Endothelial cell of umbilical vein (primary cell): ENCODE measurements at regions not wholly inside any gene's neighbourhood (a gene's known extent, or its start where the extent isn't known, plus 50 kb on each side); places are given as distances from the start of the nearest gene placed in this dataset.

Source experiments
- BruUV-seq: library from RNA; stranded (reverse); fragments of 400-500 nt; replicated peaks from 2 replicates; lab custom pipeline; 2021; lab: Mats Ljungman, UMichigan
- CTCF ChIA-PET: fragments of 300-600, 350-600 bp; sonication (Branson Sonifier 250); formaldehyde crosslinking; loops from one replicate; lab custom pipeline; 2021; ENCODE audit warnings: antibody characterized with exemption, inconsistent platforms; lab: Charles Lee
- POLR2A ChIA-PET: fragments of 300-600, 350-600 bp; sonication (Branson Sonifier 250); formaldehyde crosslinking; loops from one replicate; lab custom pipeline; 2021; ENCODE audit warnings: antibody characterized with exemption, inconsistent platforms; lab: Charles Lee
- DNase-seq: peaks from one replicate; pipeline ENCODE4 v3.0.0-alpha.2; 2011; ENCODE audit warnings: low read depth, low spot score
- FAIRE-seq: peaks from 2 replicates; lab custom pipeline; 2011; peaks lifted over from hg19 to GRCh38; lab: Jason Lieb, UNC
- H2AFZ ChIP-seq: 2 replicates; pipeline ENCODE4 v1.6.0; 2012; ENCODE audit warnings: low read depth, low read length, control low read depth, inconsistent platforms
- H3K27ac ChIP-seq: 2 replicates; pipeline ENCODE4 v1.5.1; 2011; ENCODE audit warnings: low read depth, mild to moderate bottlenecking, control low read depth, low read length, moderate library complexity; ENCODE audit not compliant: insufficient read depth
- H3K27me3 ChIP-seq, 2 experiments: 2 replicates each; pipeline versions ENCODE4 v1.6.0 to v1.6.1; 2011; ENCODE audit warnings: low read length in 2 of 2, mixed read lengths in 1 of 2; ENCODE audit not compliant: control insufficient read depth in 2 of 2, insufficient read depth in 2 of 2
- H3K36me3 ChIP-seq, 2 experiments: 2 replicates in 1 of 2; 3 replicates in 1 of 2; pipeline ENCODE4 v1.5.1; 2011; ENCODE audit warnings: low read length in 2 of 2, mild to moderate bottlenecking in 1 of 2, moderate library complexity in 1 of 2; ENCODE audit not compliant: control insufficient read depth in 2 of 2, insufficient read depth in 2 of 2; ENCODE audit errors: extremely low read depth in 1 of 2
- H3K4me1 ChIP-seq: 3 replicates; pipeline ENCODE4 v1.5.1; 2011; ENCODE audit warnings: mild to moderate bottlenecking, low read length; ENCODE audit not compliant: control insufficient read depth, insufficient read depth; ENCODE audit errors: extremely low read depth
- H3K4me2 ChIP-seq: 2 replicates; pipeline ENCODE4 v1.6.1; 2011; ENCODE audit warnings: low read length, control low read depth, mixed read lengths; ENCODE audit not compliant: insufficient read depth
- H3K4me3 ChIP-seq, 3 experiments: fragments of 200-600 bp in 1 of 3; sonication (generic), shearing (Covaris generic) in 1 of 3; replicated peaks in 1 of 3; 2 replicates each; pipeline ENCODE4 v1.5.1; 2011 to 2016; ENCODE audit warnings: control low read depth in 3 of 3, low read length in 3 of 3, mild to moderate bottlenecking in 2 of 3, inconsistent platforms in 1 of 3, low read depth in 1 of 3, moderate library complexity in 1 of 3; ENCODE audit not compliant: insufficient read depth in 1 of 3
- H3K79me2 ChIP-seq: 2 replicates; pipeline ENCODE4 v1.6.0; 2012; ENCODE audit warnings: low read length, inconsistent platforms; ENCODE audit not compliant: control insufficient read depth, insufficient read depth
- H3K9ac ChIP-seq: replicated peaks from 2 replicates; pipeline ENCODE3; 2011; ENCODE audit warnings: low read length, control low read depth; ENCODE audit not compliant: insufficient read depth; ENCODE audit errors: extremely low read depth
- H3K9me1 ChIP-seq: replicated peaks from 3 replicates; pipeline ENCODE4 v1.6.0; 2011; ENCODE audit warnings: mild to moderate bottlenecking, low read length; ENCODE audit not compliant: control insufficient read depth, insufficient read depth; ENCODE audit errors: extremely low read depth
- H3K9me3 ChIP-seq: replicated peaks from 2 replicates; pipeline ENCODE4 v1.5.1; 2012; ENCODE audit warnings: low read length, inconsistent platforms; ENCODE audit not compliant: control insufficient read depth, insufficient read depth
- H4K20me1 ChIP-seq: replicated peaks from 2 replicates; pipeline ENCODE3; 2011; ENCODE audit warnings: mild to moderate bottlenecking, low read length; ENCODE audit not compliant: control insufficient read depth, insufficient read depth; ENCODE audit errors: extremely low read depth
- CTCF ChIP-seq, 2 donors: IDR thresholded peaks; 1 replicate in 1 of 2; 2 replicates in 1 of 2; pipeline ENCODE4 v1.5.1; 2011; ENCODE audit warnings: low read length in 2 of 2, mild to moderate bottlenecking in 2 of 2, moderate library complexity in 2 of 2, control low read depth in 1 of 2, inconsistent platforms in 1 of 2, low read depth in 1 of 2; ENCODE audit not compliant: insufficient read depth in 1 of 2; ENCODE audit errors: extremely low read depth in 1 of 2
- EZH2 ChIP-seq: IDR thresholded peaks from 2 replicates; pipeline ENCODE4 v1.6.1; 2012; ENCODE audit warnings: borderline replicate concordance, low read depth, mild to moderate bottlenecking, moderate library complexity, low read length, inconsistent platforms; ENCODE audit not compliant: severe bottlenecking
- FOS ChIP-seq: IDR thresholded peaks from 2 replicates; pipeline ENCODE4 v1.6.1; 2011; ENCODE audit warnings: mild to moderate bottlenecking, low read length, moderate library complexity, borderline replicate concordance; ENCODE audit not compliant: insufficient read depth
- GATA2 ChIP-seq: IDR thresholded peaks from 2 replicates; pipeline ENCODE4 v1.7.0; 2011; ENCODE audit warnings: low read depth, mild to moderate bottlenecking, moderate library complexity, mixed read lengths, low read length; ENCODE audit not compliant: insufficient read length, insufficient read depth
- JUN ChIP-seq: IDR thresholded peaks from 2 replicates; pipeline ENCODE4 v1.6.1; 2011; ENCODE audit warnings: borderline replicate concordance, low read depth; ENCODE audit not compliant: insufficient read length, insufficient read depth
- MAX ChIP-seq: IDR thresholded peaks from 2 replicates; pipeline ENCODE4 v1.6.1; 2011; ENCODE audit not compliant: insufficient read depth, insufficient read length
- MYC ChIP-seq: IDR thresholded peaks from one replicate; pipeline ENCODE4 v1.6.1; 2011; ENCODE audit warnings: mild to moderate bottlenecking, low read depth, low read length
- POLR2A ChIP-seq: IDR thresholded peaks from 2 replicates; pipeline ENCODE4 v1.6.1; 2012; ENCODE audit warnings: low read depth, mild to moderate bottlenecking, control low read depth, low read length
- POLR2AphosphoS5 ChIP-seq: IDR thresholded peaks from 2 replicates; pipeline ENCODE4 v1.6.1; 2012; ENCODE audit warnings: low read depth, mild to moderate bottlenecking, control low read depth, low read length, moderate library complexity; ENCODE audit not compliant: insufficient read depth
- dilution Hi-C: fragments of 300-500 bp; cut with MboI; formaldehyde crosslinking; loops from one replicate; pipeline ENCODE4 v1.15.0; 2019; ENCODE audit warnings: low sequenced_read_pairs; ENCODE audit not compliant: extremely low pct_ligation_motif_present
- intact Hi-C: fragments of 100-400 bp; cut with micrococcal nuclease; formaldehyde crosslinking; loops from one replicate; pipeline ENCODE4 v1.10.0; 2022

GRCh38 chr7:49229246-49229645 is 304.9 kb downstream of the CDC14C start:
- POLR2A ChIA-PET = no interaction called here
- intact Hi-C loops (no loop called here), dilution Hi-C loops (no loop called here)
- Histone ChIP-seq H3K9me3 (no peaks in the 10 kb centered on the region), H3K9me1 (no peaks in the 10 kb centered on the region), H4K20me1 (no peaks in the 10 kb centered on the region), H3K79me2 (no peaks in the 10 kb centered on the region), H3K4me3 (no peak overlapping the region), H2AFZ (no peak overlapping the region), H3K4me1 (no peaks in the 10 kb centered on the region), H3K27ac (no peak overlapping the region), H3K9ac (no peak overlapping the region), H3K4me2 (no peak overlapping the region), H3K27me3 (no peaks in the 10 kb centered on the region), H3K36me3 (no peaks in the 10 kb centered on the region)
- DNase-seq (no peak), FAIRE-seq (no peak)
- CTCF ChIA-PET = no interaction called here
- TF ChIP-seq POLR2AphosphoS5 (no peak), FOS (no peak), GATA2 (no peak), MYC (no peak), POLR2A (no peak), CTCF (IDR thresholded peaks at IDR 0.05; ENCODE audit: extremely low read depth in 1 of 2, insufficient read depth in 1 of 2, low read depth in 1 of 2, low read length in 2 of 2) (no peak), MAX (no peak), JUN (no peak), EZH2 (no peak)
- BruUV-seq = no TSS peak
